ENCODE measurements at regions not wholly inside any gene's neighbourhood (a gene's known extent, or its start where the extent isn't known, plus 50 kb on each side); places are given as distances from the start of the nearest gene placed in this dataset.
"Not testable (repeated sequence)": the region's sequence is repeated elsewhere in the genome, so short reads cannot be mapped to it uniquely, and the experiment has no call there.

GRCh38 chr12:28693565-28694219 is 455.4 kb upstream of the FAR2 start:
- no peak for DNase-seq

GRCh38 chr12:28698553-28698952 is 450.5 kb upstream of the FAR2 start:
- no peak for DNase-seq

- no peak for DNase-seq
Observed at GRCh38 chr12:28699029-28699428, 450.0 kb upstream of the FAR2 start.

GRCh38 chr12:28700161-28700560 is 448.9 kb upstream of the FAR2 start:
- no peak for DNase-seq

- DNase-seq: no peak
Observed at GRCh38 chr12:28704477-28705169, 444.5 kb upstream of the FAR2 start.

GRCh38 chr12:28708918-28709371 is 440.1 kb upstream of the FAR2 start:
- DNase-seq: no peak

GRCh38 chr12:28709986-28710685 is 438.9 kb upstream of the FAR2 start:
- DNase-seq: no peak

- DNase-seq: no peak
Observed at GRCh38 chr12:28710882-28711281, 438.2 kb upstream of the FAR2 start.

GRCh38 chr12:28711421-28711820 is 437.7 kb upstream of the FAR2 start:
- no peak for DNase-seq

GRCh38 chr12:28742791-28743190 is 406.3 kb upstream of the FAR2 start:
- DNase-seq: no peak

GRCh38 chr12:28746734-28747325 is 402.2 kb upstream of the FAR2 start:
- DNase-seq: no peak

GRCh38 chr12:28750946-28751685 is 398.0 kb upstream of the FAR2 start:
- no peak for DNase-seq

GRCh38 chr12:28755027-28755426 is 394.1 kb upstream of the FAR2 start:
- DNase-seq: no peak

GRCh38 chr12:28759333-28759732 is 389.7 kb upstream of the FAR2 start:
- no peak for DNase-seq

GRCh38 chr12:28760040-28760903 is 388.8 kb upstream of the FAR2 start:
- not testable (repeated sequence) for DNase-seq

GRCh38 chr12:28761897-28762296 is 387.2 kb upstream of the FAR2 start:
- DNase-seq: not testable (repeated sequence)

GRCh38 chr12:28766398-28766797 is 382.7 kb upstream of the FAR2 start:
- no peak for DNase-seq

GRCh38 chr12:28767836-28768348 is 381.2 kb upstream of the FAR2 start:
- no peak for DNase-seq

- no peak for DNase-seq
Observed at GRCh38 chr12:28770322-28770721, 378.8 kb upstream of the FAR2 start.

- DNase-seq: no peak
Observed at GRCh38 chr12:28771968-28772367, 377.1 kb upstream of the FAR2 start.

GRCh38 chr12:28775556-28775955 is 373.5 kb upstream of the FAR2 start:
- no peak for DNase-seq

GRCh38 chr12:28776220-28776619 is 372.9 kb upstream of the FAR2 start:
- DNase-seq: no peak

All from CD4-positive, alpha-beta T cell treated with Interleukin-21 for 1 hour (primary cell).